Caki2 (cell line): ENCODE measurements at regions not wholly inside any gene's neighbourhood (a gene's known extent, or its start where the extent isn't known, plus 50 kb on each side); places are given as distances from the start of the nearest gene placed in this dataset.
"Not testable (repeated sequence)": the region's sequence is repeated elsewhere in the genome, so short reads cannot be mapped to it uniquely, and the experiment has no call there.

Experiments used
- DNase-seq: peaks from one replicate; pipeline ENCODE4 v3.0.0-alpha.2; 2015; ENCODE audit warnings: low read depth
- in situ Hi-C: cut with HindIII; loops from 2 replicates; pipeline ENCODE4 v1.10.0; 2016; ENCODE audit warnings: low sequenced_read_pairs, low pct_unique_long_range_greater_than_20kb, mixed read lengths

DNA sequence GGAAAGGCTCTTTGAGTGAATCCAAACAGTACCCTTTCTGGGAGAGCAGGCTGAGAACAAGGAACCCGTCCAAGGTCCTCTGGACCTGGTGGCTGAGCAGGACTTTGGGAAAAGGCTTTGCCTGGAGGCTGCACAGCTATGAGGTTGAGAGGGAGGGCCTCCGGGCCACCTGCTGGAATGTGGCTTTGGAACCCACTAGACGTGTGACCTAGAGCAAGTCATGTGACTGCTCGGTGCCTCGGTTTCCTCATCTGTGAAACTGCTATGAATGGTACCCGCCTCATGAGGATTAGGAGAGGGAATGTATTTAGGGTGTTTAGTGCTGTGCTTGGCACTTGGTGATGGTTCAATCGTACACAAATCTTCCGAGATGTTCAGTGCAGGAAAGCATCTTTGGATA, 50.4 kb downstream of the HAPSTR1 start:
- in situ Hi-C loops, result no loop called here

GRCh38 chr16:9144106-9144505, 52.7 kb downstream of the HAPSTR1 start:
- DNase-seq, result no peak

More for the DNA sequence above, 50.4 kb downstream of the HAPSTR1 start:
- DNase-seq, result no peak

GRCh38 chr16:9148374-9149015, 57.1 kb downstream of the HAPSTR1 start:
- DNase-seq, result no peak
- in situ Hi-C loops, result no loop called here

More at GRCh38 chr16:9144106-9144505, 52.7 kb downstream of the HAPSTR1 start:
- in situ Hi-C loops, result no loop called here

DNA sequence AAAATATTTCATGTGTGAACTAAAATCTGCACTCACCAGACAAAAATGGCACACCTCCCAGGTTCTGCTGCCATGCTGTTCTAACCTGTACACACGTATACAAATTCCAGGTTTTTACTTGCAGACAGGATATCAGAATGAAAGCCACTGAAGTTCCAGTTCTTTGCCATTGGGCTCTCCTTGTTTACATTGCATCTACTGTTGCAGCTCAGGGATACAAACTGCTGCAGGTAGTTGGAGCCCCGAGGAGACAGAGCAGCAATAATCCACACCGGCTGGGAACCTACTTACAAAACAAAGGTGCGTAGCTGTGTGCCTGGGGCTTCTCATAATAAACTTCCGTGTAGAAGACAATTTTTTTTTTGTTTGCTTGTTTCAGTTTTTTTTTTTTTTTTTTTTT, 59.6 kb downstream of the HAPSTR1 start:
- no peak for DNase-seq
- in situ Hi-C loops, result no loop called here

DNA sequence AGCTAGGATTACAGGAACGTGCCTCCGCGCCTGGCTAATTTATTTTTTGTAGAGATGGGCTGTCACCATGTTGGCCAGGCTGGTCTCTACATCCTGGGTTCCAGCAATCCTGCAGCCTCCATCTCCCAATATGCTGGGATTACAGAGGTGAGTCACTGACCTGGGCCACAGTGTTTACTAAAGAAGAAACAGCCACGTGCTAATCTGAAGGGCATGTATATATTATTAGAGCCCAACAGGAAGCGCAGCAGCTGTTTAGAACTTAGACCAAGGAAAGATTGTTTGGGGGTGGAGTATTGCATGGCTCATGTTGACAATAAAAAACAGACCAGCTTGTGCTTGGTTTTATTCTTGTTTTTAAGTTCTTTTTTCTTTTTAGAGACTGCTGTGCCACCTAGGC, 60.2 kb downstream of the HAPSTR1 start:
- in situ Hi-C loops, result no loop called here
- DNase-seq, result no peak

GRCh38 chr16:9152649-9153501, 61.4 kb downstream of the HAPSTR1 start:
- in situ Hi-C loops, result no loop called here
- no peak for DNase-seq

DNA sequence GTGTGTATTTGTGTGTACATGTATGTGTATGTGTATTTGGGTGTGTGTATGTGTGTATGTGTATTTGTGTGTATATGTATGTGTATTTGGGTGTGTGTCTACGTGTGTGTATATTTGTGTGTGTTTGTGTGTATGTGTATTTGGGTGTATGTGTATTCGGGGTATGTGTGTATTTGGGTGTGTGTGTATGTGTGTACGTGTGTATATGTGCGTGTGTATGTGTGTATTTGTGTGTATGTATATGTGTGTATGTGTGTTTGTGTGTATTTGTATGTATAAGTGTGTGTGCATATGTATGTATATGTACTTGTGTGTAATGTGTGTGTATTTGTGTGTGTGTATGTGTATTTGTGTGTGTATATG, 62.0 kb downstream of the HAPSTR1 start:
- in situ Hi-C loops, result no loop called here
- DNase-seq, result no peak

- in situ Hi-C loops, result no loop called here
- no peak for DNase-seq
Observed at GRCh38 chr16:9154567-9155410, 63.3 kb downstream of the HAPSTR1 start.

DNA sequence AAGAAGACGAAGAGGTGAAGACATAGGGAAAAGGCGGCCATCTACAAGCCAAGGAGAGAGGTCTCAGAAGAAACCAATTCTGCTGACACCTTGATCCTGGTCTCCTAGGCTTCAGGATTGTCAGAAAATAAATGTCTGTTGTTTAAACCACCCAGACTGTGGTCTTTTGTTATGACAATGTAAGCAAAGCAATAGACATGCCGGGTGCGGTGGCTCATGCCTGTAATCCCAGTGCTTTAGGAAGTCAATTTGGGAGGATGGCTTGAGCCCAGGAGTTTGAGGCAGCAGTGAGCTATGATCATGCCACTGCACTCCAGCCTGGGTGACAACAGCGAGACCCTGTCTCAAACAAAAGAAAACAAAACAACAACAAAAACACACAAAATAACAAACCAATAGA, 64.4 kb downstream of the HAPSTR1 start:
- no peak for DNase-seq
- in situ Hi-C loops, result no loop called here

- peak; percentile 69 for DNase-seq
- in situ Hi-C loops, result no loop called here
Observed at GRCh38 chr16:9159839-9160550, 68.6 kb downstream of the HAPSTR1 start.

GRCh38 chr16:9160551-9160911, 69.1 kb downstream of the HAPSTR1 start:
- in situ Hi-C loops, result no loop called here
- DNase-seq, result peak; percentile 27

- in situ Hi-C loops, result no loop called here
Observed at GRCh38 chr16:9165681-9166080, 74.2 kb downstream of the HAPSTR1 start.

DNA sequence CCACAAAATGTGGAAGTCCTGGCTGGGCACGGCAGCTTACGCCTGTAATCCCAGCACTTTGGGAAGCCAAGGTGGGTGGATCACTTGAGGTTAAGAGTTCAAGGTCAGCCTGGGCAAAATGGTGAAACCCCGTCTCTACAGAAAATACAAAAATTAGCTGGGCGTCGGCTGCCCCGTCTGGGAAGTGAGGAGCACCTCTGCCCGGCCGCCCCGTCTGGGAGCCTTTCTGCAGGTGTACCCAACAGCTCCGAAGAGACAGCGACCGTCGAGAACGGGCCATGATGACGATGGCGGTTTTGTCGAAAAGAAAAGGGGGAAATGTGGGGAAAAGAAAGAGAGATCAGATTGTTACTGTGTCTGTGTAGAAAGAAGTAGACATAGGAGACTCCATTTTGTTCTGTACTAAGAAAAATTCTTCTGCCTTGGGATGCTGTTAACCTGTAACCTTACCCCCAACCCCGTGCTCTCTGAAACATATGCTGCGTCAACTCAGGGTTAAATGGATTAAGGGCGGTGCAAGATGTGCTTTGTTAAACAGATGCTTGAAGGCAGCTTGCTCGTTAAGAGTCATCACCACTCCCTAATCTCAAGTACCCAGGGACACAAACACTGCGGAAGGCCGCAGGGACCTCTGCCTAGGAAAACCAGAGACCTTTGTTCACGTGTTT, 75.0 kb downstream of the HAPSTR1 start:
- in situ Hi-C loops, DNase-seq: not testable (repeated sequence)

More at GRCh38 chr16:9165681-9166080, 74.2 kb downstream of the HAPSTR1 start:
- no peak for DNase-seq

DNA sequence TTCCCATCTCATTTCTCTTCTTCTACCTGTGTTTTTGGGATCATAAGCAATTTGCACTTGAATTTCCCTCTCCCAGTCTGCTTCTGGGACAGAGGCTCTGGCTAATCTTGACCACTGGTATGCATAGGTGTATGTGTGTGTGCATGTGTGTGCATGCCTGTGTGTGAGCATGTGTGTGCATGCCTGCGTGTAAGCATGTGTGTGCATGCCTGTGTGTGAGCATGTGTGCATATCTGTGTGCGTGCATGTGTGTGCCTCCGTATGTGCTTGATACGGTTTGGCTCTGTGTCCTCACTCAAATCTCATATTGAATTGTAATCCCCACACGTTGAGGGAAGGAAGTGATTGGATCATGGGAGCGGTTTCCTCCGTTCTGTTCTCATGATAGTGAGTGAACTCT, 77.7 kb downstream of the HAPSTR1 start:
- no peak for DNase-seq
- in situ Hi-C loops, result no loop called here

DNA sequence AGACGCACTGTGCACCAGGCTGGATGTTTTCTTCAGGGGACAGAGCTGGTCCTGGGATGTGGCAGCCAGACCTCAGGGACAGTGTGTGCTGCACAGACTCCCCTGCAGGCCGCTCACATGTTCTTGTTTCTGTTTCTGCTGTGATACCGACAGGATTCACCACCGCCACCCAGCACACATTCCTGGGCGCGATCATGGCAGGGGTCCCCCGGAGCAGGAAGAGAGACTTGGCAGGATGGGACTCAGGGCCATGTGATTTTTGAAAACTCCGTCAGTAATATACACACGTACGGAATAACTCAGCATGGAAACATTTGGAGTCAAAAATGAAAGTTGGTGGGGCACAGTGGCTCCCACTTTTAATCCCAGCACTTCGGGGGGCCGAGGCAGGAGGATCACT, 79.0 kb downstream of the HAPSTR1 start:
- in situ Hi-C loops, result no loop called here
- no peak for DNase-seq

- in situ Hi-C loops, result no loop called here
Observed at GRCh38 chr16:9176547-9177418, 85.3 kb downstream of the HAPSTR1 start.

DNA sequence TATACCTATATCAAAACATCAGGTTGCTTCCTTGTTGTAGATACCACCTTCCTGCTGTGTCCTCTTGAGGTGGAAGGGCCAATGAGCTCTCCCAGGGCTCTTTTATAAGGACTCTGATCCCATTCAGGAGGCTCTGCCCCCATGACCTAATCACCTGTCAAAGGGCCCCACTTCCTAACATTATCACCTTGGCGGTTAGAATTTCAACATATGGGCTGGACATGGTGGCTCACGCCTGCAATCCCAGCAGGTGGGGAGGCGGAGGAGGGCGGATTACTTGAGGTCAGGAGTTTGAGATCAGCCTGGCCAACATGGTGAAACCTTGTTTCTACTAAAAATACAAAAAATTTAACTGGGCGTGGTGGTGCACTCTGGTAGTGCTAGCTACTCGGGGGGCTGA, 86.4 kb downstream of the HAPSTR1 start:
- in situ Hi-C loops, result no loop called here
- DNase-seq, result no peak

More at GRCh38 chr16:9176547-9177418, 85.3 kb downstream of the HAPSTR1 start:
- no peak for DNase-seq
